ENCODE measurements at regions not wholly inside any gene's neighbourhood (a gene's known extent, or its start where the extent isn't known, plus 50 kb on each side); places are given as distances from the start of the nearest gene placed in this dataset.

DNA sequence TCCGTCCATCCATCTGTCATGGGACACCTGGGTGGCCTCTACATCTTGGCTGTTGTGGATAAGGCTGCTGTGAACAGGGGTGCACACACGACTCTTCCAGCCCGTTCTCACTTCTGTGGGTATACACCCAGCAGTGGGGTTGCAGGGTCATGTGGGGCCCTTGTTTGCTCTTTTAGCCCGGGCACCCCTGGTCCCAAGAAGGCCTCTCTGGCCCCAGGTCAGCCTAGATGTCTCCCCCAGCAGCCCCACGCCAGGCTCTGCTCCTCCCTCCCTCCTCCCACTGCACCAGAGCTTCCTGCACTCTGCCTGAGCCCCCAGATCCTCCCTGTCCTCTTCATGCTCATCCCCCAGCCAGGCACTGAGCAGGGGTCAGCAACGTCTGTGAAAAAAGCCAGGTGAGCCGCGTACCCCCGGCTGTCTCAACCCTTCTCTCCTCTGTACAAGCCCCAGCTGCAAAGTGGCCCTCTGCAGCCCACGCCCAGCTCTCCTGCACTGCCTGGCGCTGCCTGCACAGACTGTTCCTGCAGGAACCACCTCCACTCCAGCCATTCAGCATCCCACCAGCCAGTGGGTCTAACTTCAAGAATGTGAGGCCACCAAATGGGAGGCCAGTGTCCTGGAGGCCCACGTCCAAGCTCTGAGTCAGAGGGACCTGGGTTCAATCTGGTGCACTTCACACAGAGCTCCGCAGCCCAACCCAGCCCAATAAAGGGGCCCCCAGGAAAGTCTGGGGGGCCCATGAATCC lies 1508.9 kb downstream of the BRD1 start:
- Mint-ChIP-seq H3K27me3 (ENCODE audit: insufficient read depth, low read depth, poor library complexity) (peaks cover 6% of the 10 kb centered on the region), H3K4me1 (peaks cover 8% of the 10 kb centered on the region), H3K4me3 (no peak overlapping the region), H3K36me3 (ENCODE audit: low read depth) (peaks cover 3% of the 10 kb centered on the region; the same call in 1 of the 3 replicates), H3K27ac (no peak overlapping the region), H3K9me3 (peaks cover 3% of the 10 kb centered on the region)
- no peak overlapping the region for H3K4me3 ChIP-seq
- DNase-seq (ENCODE audit: low spot score) (no peak), ATAC-seq (no peak)
- H4K20me1 ChIP-seq (replicated peaks; ENCODE audit: insufficient read depth) = no peaks in the 10 kb centered on the region
- no peaks in the 10 kb centered on the region for H3K27me3 ChIP-seq (ENCODE audit: insufficient read depth)
- H2AFZ ChIP-seq = no peak overlapping the region
- no peak overlapping the region for H3K4me2 ChIP-seq
- no peaks in the 10 kb centered on the region for H3K36me3 ChIP-seq (ENCODE audit: insufficient read depth)
- no peaks in the 10 kb centered on the region for H3K4me1 ChIP-seq (ENCODE audit: insufficient read depth)
- no peaks in the 10 kb centered on the region for H3K9me2 ChIP-seq (ENCODE audit: insufficient read depth)
- H3F3A ChIP-seq (replicated peaks; ENCODE audit: low read depth) = no peaks in the 10 kb centered on the region
- H3K27ac ChIP-seq (ENCODE audit: low read depth) = no peak overlapping the region
- TF ChIP-seq, protein P1, sequence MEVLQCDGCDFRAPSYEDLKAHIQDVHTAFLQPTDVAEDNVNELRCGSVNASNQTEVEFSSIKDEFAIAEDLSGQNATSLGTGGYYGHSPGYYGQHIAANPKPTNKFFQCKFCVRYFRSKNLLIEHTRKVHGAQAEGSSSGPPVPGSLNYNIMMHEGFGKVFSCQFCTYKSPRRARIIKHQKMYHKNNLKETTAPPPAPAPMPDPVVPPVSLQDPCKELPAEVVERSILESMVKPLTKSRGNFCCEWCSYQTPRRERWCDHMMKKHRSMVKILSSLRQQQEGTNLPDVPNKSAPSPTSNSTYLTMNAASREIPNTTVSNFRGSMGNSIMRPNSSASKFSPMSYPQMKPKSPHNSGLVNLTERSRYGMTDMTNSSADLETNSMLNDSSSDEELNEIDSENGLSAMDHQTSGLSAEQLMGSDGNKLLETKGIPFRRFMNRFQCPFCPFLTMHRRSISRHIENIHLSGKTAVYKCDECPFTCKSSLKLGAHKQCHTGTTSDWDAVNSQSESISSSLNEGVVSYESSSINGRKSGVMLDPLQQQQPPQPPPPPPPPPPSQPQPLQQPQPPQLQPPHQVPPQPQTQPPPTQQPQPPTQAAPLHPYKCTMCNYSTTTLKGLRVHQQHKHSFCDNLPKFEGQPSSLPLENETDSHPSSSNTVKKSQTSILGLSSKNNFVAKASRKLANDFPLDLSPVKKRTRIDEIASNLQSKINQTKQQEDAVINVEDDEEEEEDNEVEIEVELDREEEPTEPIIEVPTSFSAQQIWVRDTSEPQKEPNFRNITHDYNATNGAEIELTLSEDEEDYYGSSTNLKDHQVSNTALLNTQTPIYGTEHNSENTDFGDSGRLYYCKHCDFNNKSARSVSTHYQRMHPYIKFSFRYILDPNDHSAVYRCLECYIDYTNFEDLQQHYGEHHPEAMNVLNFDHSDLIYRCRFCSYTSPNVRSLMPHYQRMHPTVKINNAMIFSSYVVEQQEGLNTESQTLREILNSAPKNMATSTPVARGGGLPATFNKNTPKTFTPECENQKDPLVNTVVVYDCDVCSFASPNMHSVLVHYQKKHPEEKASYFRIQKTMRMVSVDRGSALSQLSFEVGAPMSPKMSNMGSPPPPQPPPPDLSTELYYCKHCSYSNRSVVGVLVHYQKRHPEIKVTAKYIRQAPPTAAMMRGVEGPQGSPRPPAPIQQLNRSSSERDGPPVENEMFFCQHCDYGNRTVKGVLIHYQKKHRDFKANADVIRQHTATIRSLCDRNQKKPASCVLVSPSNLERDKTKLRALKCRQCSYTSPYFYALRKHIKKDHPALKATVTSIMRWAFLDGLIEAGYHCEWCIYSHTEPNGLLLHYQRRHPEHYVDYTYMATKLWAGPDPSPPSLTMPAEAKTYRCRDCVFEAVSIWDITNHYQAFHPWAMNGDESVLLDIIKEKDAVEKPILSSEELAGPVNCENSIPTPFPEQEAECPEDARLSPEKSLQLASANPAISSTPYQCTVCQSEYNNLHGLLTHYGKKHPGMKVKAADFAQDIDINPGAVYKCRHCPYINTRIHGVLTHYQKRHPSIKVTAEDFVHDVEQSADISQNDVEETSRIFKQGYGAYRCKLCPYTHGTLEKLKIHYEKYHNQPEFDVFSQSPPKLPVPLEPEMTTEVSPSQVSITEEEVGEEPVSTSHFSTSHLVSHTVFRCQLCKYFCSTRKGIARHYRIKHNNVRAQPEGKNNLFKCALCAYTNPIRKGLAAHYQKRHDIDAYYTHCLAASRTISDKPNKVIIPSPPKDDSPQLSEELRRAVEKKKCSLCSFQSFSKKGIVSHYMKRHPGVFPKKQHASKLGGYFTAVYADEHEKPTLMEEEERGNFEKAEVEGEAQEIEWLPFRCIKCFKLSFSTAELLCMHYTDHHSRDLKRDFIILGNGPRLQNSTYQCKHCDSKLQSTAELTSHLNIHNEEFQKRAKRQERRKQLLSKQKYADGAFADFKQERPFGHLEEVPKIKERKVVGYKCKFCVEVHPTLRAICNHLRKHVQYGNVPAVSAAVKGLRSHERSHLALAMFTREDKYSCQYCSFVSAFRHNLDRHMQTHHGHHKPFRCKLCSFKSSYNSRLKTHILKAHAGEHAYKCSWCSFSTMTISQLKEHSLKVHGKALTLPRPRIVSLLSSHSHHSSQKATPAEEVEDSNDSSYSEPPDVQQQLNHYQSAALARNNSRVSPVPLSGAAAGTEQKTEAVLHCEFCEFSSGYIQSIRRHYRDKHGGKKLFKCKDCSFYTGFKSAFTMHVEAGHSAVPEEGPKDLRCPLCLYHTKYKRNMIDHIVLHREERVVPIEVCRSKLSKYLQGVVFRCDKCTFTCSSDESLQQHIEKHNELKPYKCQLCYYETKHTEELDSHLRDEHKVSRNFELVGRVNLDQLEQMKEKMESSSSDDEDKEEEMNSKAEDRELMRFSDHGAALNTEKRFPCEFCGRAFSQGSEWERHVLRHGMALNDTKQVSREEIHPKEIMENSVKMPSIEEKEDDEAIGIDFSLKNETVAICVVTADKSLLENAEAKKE (CRISPR knock-in tag; IDR thresholded peaks at IDR 0.05) = no peak
- TF ChIP-seq EZH2phosphoT487 (IDR thresholded peaks at IDR 0.05; ENCODE audit: unreplicated experiment) = no peak
- TF ChIP-seq, protein P2, sequence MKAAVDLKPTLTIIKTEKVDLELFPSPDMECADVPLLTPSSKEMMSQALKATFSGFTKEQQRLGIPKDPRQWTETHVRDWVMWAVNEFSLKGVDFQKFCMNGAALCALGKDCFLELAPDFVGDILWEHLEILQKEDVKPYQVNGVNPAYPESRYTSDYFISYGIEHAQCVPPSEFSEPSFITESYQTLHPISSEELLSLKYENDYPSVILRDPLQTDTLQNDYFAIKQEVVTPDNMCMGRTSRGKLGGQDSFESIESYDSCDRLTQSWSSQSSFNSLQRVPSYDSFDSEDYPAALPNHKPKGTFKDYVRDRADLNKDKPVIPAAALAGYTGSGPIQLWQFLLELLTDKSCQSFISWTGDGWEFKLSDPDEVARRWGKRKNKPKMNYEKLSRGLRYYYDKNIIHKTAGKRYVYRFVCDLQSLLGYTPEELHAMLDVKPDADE (IDR thresholded peaks at IDR 0.05) = no peak
- TF ChIP-seq EZH2 (IDR thresholded peaks at IDR 0.05; ENCODE audit: low read depth, unreplicated experiment) = no peak
- TF ChIP-seq, protein P3, sequence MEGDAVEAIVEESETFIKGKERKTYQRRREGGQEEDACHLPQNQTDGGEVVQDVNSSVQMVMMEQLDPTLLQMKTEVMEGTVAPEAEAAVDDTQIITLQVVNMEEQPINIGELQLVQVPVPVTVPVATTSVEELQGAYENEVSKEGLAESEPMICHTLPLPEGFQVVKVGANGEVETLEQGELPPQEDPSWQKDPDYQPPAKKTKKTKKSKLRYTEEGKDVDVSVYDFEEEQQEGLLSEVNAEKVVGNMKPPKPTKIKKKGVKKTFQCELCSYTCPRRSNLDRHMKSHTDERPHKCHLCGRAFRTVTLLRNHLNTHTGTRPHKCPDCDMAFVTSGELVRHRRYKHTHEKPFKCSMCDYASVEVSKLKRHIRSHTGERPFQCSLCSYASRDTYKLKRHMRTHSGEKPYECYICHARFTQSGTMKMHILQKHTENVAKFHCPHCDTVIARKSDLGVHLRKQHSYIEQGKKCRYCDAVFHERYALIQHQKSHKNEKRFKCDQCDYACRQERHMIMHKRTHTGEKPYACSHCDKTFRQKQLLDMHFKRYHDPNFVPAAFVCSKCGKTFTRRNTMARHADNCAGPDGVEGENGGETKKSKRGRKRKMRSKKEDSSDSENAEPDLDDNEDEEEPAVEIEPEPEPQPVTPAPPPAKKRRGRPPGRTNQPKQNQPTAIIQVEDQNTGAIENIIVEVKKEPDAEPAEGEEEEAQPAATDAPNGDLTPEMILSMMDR (conservative IDR thresholded peaks at IDR 0.05; ENCODE audit: low read depth in 2 of 2) = no peak
- no peak for TF ChIP-seq JUNB (IDR thresholded peaks at IDR 0.05; ENCODE audit: unreplicated experiment)
- no peak for TF ChIP-seq ZNF114 (CRISPR knock-in tag; IDR thresholded peaks at IDR 0.05)
- TF ChIP-seq NANOG (IDR thresholded peaks at IDR 0.05; ENCODE audit: borderline replicate concordance) = no peak
- TF ChIP-seq ZNF331 (CRISPR knock-in tag; IDR thresholded peaks at IDR 0.05; ENCODE audit: low read depth) = no peak
- no peaks in the 10 kb centered on the region for H3K79me2 ChIP-seq (replicated peaks; ENCODE audit: insufficient read depth)

Data from GM23338 (cell line).